ENCODE measurements at regions not wholly inside any gene's neighbourhood (a gene's known extent, or its start where the extent isn't known, plus 50 kb on each side); places are given as distances from the start of the nearest gene placed in this dataset.

DNA sequence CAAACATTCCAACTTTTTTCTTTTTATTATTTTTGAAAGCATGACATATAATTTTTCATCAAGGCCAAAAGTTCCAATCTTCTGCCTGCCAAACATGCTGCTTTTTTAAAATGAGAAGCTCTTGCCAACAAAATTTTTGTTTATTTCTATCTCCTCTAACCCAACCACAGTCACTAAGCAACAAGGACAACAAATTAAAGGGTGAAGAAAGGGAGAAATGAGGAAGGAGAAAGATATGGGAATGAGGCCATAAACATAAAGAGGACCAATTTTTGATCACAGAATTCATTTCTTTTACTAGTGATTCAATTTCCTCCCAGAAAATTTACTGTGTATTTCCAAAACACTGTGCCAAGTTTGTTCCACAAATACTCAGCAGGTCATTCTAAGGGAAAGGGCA, 537.0 kb upstream of the DIAPH2 start:
- no peak for TF ChIP-seq POLR2AphosphoS5 (IDR thresholded peaks at IDR 0.05)
- TF ChIP-seq, protein P1, sequence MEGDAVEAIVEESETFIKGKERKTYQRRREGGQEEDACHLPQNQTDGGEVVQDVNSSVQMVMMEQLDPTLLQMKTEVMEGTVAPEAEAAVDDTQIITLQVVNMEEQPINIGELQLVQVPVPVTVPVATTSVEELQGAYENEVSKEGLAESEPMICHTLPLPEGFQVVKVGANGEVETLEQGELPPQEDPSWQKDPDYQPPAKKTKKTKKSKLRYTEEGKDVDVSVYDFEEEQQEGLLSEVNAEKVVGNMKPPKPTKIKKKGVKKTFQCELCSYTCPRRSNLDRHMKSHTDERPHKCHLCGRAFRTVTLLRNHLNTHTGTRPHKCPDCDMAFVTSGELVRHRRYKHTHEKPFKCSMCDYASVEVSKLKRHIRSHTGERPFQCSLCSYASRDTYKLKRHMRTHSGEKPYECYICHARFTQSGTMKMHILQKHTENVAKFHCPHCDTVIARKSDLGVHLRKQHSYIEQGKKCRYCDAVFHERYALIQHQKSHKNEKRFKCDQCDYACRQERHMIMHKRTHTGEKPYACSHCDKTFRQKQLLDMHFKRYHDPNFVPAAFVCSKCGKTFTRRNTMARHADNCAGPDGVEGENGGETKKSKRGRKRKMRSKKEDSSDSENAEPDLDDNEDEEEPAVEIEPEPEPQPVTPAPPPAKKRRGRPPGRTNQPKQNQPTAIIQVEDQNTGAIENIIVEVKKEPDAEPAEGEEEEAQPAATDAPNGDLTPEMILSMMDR (IDR thresholded peaks at IDR 0.05) = no peak

Measured in breast epithelium (tissue), 3 donors.